ENCODE measurements at regions not wholly inside any gene's neighbourhood (a gene's known extent, or its start where the extent isn't known, plus 50 kb on each side); places are given as distances from the start of the nearest gene placed in this dataset.

- intact Hi-C loops (cut with DNase I), result loop anchor here in 5 of 10 donors (5.0 to 10.0 kb wide), 3 partner anchors 60 to 130 kb away; no protein-coding TSS in a partner anchor
- DNase-seq (no peak), ATAC-seq (no peak)
- Histone ChIP-seq H3K27me3 (no peaks in the 10 kb centered on the region), H3K4me3 (no peak overlapping the region), H3K9me3 (no peaks in the 10 kb centered on the region), H3K27ac (no peak overlapping the region), H3K36me3 (no peaks in the 10 kb centered on the region), H3K4me1 (peaks cover 0 to 32% (median 0%) of the 10 kb centered on the region in 9 donors)
- TF ChIP-seq CTCF (IDR thresholded peaks at IDR 0.05), result no peak
- 78 to 83% methylated on average over 4 of the region's 4 CpGs for WGBS, 2 donors
Measured at GRCh38 chr3:56857178-56857577, 55.4 kb upstream of the ARHGEF3 start.

GRCh38 chr3:56856752-56857151, 55.0 kb upstream of the ARHGEF3 start:
- H3K4me1 ChIP-seq, result peaks cover 0 to 28% (median 0%) of the 10 kb centered on the region in 9 donors
- no peak overlapping the region for H3K27ac ChIP-seq
- ATAC-seq (no peak), DNase-seq (no peak)
- no peaks in the 10 kb centered on the region for H3K36me3 ChIP-seq
- H3K27me3 ChIP-seq, result no peaks in the 10 kb centered on the region
- TF ChIP-seq CTCF (IDR thresholded peaks at IDR 0.05), result no peak
- no peak overlapping the region for H3K4me3 ChIP-seq
- intact Hi-C loops (cut with DNase I), result loop anchor here in 5 of 10 donors (5.0 to 10.0 kb wide), 3 partner anchors 61 to 131 kb away; no protein-coding TSS in a partner anchor
- H3K9me3 ChIP-seq, result no peaks in the 10 kb centered on the region

GRCh38 chr3:56855856-56856512, 54.2 kb upstream of the ARHGEF3 start:
- 70 to 75% methylated on average over 9 of the region's 9 CpGs for WGBS, 2 donors
- DNase-seq (peak; percentile 15 to 34), ATAC-seq (peak in 4 of 8 donors; percentile 47 to 78 (median 58))
- intact Hi-C loops (cut with DNase I), result loop anchor here in 5 of 10 donors (5.0 to 10.0 kb wide), 3 partner anchors 61 to 131 kb away; no protein-coding TSS in a partner anchor
- no peak overlapping the region for H3K4me3 ChIP-seq
- no peaks in the 10 kb centered on the region for H3K9me3 ChIP-seq
- peak; percentile 17 to 75 (median 54) for TF ChIP-seq CTCF (IDR thresholded peaks at IDR 0.05)
- H3K27me3 ChIP-seq, result no peaks in the 10 kb centered on the region
- H3K36me3 ChIP-seq, result no peaks in the 10 kb centered on the region
- peak overlapping the region in 1 of 10 donors; percentile 45 for H3K27ac ChIP-seq
- H3K4me1 ChIP-seq, result peaks cover 0 to 20% (median 0%) of the 10 kb centered on the region in 9 donors

- DNase-seq, result no peak
- intact Hi-C loops (cut with DNase I), result loop anchor here in 5 of 10 donors (5.0 to 10.0 kb wide), 3 partner anchors 62 to 132 kb away; no protein-coding TSS in a partner anchor
Measured at GRCh38 chr3:56854856-56855611, 53.3 kb upstream of the ARHGEF3 start.

More at GRCh38 chr3:56854856-56855611, 53.3 kb upstream of the ARHGEF3 start:
- Histone ChIP-seq H3K27ac (peak overlapping the region in 1 of 10 donors; percentile 45), H3K9me3 (no peaks in the 10 kb centered on the region), H3K4me3 (no peak overlapping the region), H3K27me3 (no peaks in the 10 kb centered on the region), H3K36me3 (no peaks in the 10 kb centered on the region), H3K4me1 (peaks cover 0 to 26% (median 0%) of the 10 kb centered on the region in 9 donors)
- TF ChIP-seq CTCF (IDR thresholded peaks at IDR 0.05), result no peak
- WGBS, 2 donors, result 84 to 85% methylated on average over 5 of the region's 5 CpGs
- ATAC-seq, result no peak
